ENCODE measurements at regions not wholly inside any gene's neighbourhood (a gene's known extent, or its start where the extent isn't known, plus 50 kb on each side); places are given as distances from the start of the nearest gene placed in this dataset.

GRCh38 chr6:22666586-22666985 is 97.2 kb downstream of the HDGFL1 start:
- CTCF ChIA-PET: no interaction called here
- Mint-ChIP-seq H3K4me3 (no peak overlapping the region), H3K27me3 (ENCODE audit: low read depth) (no peaks in the 10 kb centered on the region), H3K4me1 (no peaks in the 10 kb centered on the region), H3K36me3 (no peaks in the 10 kb centered on the region), H3K27ac (no peak overlapping the region), H3K9me3 (no peaks in the 10 kb centered on the region)
- POLR2A ChIA-PET: no interaction called here
- DNase-seq (ENCODE audit: low spot score) (no peak), ATAC-seq (no peak)
- no peak for TF ChIP-seq RELA (CRISPR knock-in tag; IDR thresholded peaks at IDR 0.05; ENCODE audit: borderline replicate concordance)
- TF ChIP-seq KAT7 (CRISPR knock-in tag; IDR thresholded peaks at IDR 0.05; ENCODE audit: borderline replicate concordance): no peak
- TF ChIP-seq MXD4 (CRISPR knock-in tag; IDR thresholded peaks at IDR 0.05; ENCODE audit: borderline replicate concordance): no peak
- TF ChIP-seq, protein P1, sequence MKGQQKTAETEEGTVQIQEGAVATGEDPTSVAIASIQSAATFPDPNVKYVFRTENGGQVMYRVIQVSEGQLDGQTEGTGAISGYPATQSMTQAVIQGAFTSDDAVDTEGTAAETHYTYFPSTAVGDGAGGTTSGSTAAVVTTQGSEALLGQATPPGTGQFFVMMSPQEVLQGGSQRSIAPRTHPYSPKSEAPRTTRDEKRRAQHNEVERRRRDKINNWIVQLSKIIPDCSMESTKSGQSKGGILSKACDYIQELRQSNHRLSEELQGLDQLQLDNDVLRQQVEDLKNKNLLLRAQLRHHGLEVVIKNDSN (CRISPR knock-in tag; IDR thresholded peaks at IDR 0.05): no peak
- no peak for TF ChIP-seq SMAD3 (CRISPR knock-in tag; IDR thresholded peaks at IDR 0.05; ENCODE audit: borderline replicate concordance)
- TF ChIP-seq PRRX2 (CRISPR knock-in tag; IDR thresholded peaks at IDR 0.05): no peak
- TF ChIP-seq ZSCAN18 (CRISPR knock-in tag; IDR thresholded peaks at IDR 0.05): no peak
- no peak for TF ChIP-seq ZBTB21 (CRISPR knock-in tag; IDR thresholded peaks at IDR 0.05; ENCODE audit: borderline replicate concordance)
- TF ChIP-seq ZNF425 (CRISPR knock-in tag; conservative IDR thresholded peaks at IDR 0.05): no peak
- TF ChIP-seq NR1H2 (CRISPR knock-in tag; IDR thresholded peaks at IDR 0.05): no peak
- no peak for TF ChIP-seq CDX4 (CRISPR knock-in tag; IDR thresholded peaks at IDR 0.05; ENCODE audit: borderline replicate concordance)
- no peak for TF ChIP-seq ZNF671 (CRISPR knock-in tag; IDR thresholded peaks at IDR 0.05)
- no peak for TF ChIP-seq JUN (CRISPR knock-in tag; IDR thresholded peaks at IDR 0.05)
- no peak for TF ChIP-seq ETV6 (CRISPR knock-in tag; IDR thresholded peaks at IDR 0.05)
- no peak for TF ChIP-seq ZNF281 (CRISPR knock-in tag; IDR thresholded peaks at IDR 0.05)
- no peak for TF ChIP-seq CREM (CRISPR knock-in tag; IDR thresholded peaks at IDR 0.05)
- no peak for TF ChIP-seq ZNF232 (CRISPR knock-in tag; IDR thresholded peaks at IDR 0.05)

GRCh38 chr6:22667855-22668254 is 98.5 kb downstream of the HDGFL1 start:
- no peaks in the 10 kb centered on the region for H3K27me3 Mint-ChIP-seq (ENCODE audit: low read depth)
- no peaks in the 10 kb centered on the region for H3K4me1 Mint-ChIP-seq
- DNase-seq (ENCODE audit: low spot score) (no peak), ATAC-seq (no peak)
- no peaks in the 10 kb centered on the region for H3K36me3 Mint-ChIP-seq
- TF ChIP-seq, protein P2, sequence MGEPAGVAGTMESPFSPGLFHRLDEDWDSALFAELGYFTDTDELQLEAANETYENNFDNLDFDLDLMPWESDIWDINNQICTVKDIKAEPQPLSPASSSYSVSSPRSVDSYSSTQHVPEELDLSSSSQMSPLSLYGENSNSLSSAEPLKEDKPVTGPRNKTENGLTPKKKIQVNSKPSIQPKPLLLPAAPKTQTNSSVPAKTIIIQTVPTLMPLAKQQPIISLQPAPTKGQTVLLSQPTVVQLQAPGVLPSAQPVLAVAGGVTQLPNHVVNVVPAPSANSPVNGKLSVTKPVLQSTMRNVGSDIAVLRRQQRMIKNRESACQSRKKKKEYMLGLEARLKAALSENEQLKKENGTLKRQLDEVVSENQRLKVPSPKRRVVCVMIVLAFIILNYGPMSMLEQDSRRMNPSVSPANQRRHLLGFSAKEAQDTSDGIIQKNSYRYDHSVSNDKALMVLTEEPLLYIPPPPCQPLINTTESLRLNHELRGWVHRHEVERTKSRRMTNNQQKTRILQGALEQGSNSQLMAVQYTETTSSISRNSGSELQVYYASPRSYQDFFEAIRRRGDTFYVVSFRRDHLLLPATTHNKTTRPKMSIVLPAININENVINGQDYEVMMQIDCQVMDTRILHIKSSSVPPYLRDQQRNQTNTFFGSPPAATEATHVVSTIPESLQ (CRISPR knock-in tag; IDR thresholded peaks at IDR 0.05): no peak
- TF ChIP-seq GABPB1 (CRISPR knock-in tag; IDR thresholded peaks at IDR 0.05) (no peak), HMGA2 (CRISPR knock-in tag; IDR thresholded peaks at IDR 0.05) (no peak), SP1 (CRISPR knock-in tag; conservative IDR thresholded peaks at IDR 0.05) (no peak)
- TF ChIP-seq, protein P3, sequence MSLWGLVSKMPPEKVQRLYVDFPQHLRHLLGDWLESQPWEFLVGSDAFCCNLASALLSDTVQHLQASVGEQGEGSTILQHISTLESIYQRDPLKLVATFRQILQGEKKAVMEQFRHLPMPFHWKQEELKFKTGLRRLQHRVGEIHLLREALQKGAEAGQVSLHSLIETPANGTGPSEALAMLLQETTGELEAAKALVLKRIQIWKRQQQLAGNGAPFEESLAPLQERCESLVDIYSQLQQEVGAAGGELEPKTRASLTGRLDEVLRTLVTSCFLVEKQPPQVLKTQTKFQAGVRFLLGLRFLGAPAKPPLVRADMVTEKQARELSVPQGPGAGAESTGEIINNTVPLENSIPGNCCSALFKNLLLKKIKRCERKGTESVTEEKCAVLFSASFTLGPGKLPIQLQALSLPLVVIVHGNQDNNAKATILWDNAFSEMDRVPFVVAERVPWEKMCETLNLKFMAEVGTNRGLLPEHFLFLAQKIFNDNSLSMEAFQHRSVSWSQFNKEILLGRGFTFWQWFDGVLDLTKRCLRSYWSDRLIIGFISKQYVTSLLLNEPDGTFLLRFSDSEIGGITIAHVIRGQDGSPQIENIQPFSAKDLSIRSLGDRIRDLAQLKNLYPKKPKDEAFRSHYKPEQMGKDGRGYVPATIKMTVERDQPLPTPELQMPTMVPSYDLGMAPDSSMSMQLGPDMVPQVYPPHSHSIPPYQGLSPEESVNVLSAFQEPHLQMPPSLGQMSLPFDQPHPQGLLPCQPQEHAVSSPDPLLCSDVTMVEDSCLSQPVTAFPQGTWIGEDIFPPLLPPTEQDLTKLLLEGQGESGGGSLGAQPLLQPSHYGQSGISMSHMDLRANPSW (CRISPR knock-in tag; conservative IDR thresholded peaks at IDR 0.05; ENCODE audit: low read depth): no peak
- ChIA-PET POLR2A (no interaction called here), CTCF (no interaction called here)
- H3K4me3 Mint-ChIP-seq: no peak overlapping the region
- H3K9me3 Mint-ChIP-seq: no peaks in the 10 kb centered on the region
- no peak overlapping the region for H3K27ac Mint-ChIP-seq
